Effector CD8-positive, alpha-beta T cell (primary cell): ENCODE measurements at regions not wholly inside any gene's neighbourhood (a gene's known extent, or its start where the extent isn't known, plus 50 kb on each side); places are given as distances from the start of the nearest gene placed in this dataset.

Source experiments
- DNase-seq: peaks from one replicate; lab custom pipeline; 2025; lab: John Stamatoyannopoulos, UW

- DNase-seq, result no peak
These were observed 358.8 kb downstream of the C16orf95 start for GRCh38 chr16:86958423-86958822.

DNA sequence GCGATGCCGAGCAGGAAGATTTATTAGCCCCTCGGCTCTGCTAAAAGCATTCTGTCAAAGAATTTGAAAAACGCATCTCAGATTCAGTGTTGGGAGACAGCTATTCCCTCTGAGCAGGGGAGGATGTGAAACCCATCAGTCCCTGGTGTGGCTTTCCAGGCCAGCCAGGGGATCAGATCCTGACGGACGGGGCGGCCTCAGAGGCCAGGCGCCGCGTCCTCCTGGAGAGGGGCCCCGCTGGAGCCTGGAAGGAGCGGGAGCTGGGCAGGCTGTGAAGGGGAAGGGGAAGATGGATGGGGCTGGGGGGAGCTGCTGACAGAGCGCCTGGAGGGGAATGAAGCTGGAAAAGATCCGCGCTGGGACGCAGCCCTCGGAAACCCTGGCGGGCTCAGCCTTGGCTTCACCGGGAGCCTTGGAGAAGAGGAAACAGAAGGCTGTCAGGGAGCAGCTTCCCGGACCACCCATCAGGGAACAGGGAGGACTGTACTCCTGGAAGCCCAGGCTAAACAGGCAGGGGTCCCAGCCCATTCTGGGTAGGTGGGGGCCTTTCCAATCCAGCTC lies 358.0 kb downstream of the C16orf95 start:
- DNase-seq, result no peak

DNA sequence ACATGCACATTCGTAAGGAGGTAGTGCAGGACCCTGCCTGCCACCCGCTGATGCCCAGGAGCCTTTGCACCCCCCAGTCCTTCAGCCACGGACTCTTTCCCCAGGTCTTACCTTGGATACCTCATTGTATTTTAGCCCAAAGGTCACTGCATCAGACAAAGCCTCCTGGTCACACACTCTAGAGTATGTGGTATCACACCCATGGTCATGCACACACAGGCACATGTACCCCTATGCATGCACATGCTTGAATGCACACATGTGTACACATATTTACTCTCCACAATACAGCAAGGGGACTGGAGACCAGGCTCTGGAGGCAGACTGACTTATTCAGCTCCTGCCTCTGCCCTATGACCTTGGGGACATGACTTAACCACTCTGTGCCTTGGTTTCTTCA lies 357.5 kb downstream of the C16orf95 start:
- DNase-seq, result no peak

- DNase-seq, result no peak
These were observed 356.9 kb downstream of the C16orf95 start for GRCh38 chr16:86960266-86960665.

DNA sequence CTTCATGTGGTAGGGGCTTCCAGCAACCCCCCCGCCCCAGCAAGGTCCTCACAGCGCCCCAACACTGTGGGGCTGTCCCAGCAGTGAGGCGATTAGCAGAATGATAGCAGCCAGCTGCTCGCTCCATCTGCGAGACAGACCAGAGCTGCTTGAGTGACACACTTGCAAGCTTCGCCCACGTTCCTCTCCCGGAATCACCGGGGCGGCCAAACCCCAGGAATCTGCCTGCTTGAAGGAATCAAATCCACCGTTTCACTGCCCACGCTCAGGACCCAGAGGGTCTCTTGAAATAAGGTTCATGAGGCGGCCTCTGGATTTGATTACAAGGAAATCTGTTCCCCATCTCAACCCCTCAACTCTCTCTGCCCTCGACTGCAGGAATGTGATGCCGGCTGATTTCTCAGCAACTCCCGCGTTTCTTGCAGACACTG lies 356.0 kb downstream of the C16orf95 start:
- no peak for DNase-seq

- DNase-seq, result no peak
These were observed 354.9 kb downstream of the C16orf95 start for GRCh38 chr16:86962259-86962658.

GRCh38 chr16:86962913-86963312 lies 354.3 kb downstream of the C16orf95 start:
- no peak for DNase-seq

GRCh38 chr16:86963600-86964575 lies 353.3 kb downstream of the C16orf95 start:
- no peak for DNase-seq

DNA sequence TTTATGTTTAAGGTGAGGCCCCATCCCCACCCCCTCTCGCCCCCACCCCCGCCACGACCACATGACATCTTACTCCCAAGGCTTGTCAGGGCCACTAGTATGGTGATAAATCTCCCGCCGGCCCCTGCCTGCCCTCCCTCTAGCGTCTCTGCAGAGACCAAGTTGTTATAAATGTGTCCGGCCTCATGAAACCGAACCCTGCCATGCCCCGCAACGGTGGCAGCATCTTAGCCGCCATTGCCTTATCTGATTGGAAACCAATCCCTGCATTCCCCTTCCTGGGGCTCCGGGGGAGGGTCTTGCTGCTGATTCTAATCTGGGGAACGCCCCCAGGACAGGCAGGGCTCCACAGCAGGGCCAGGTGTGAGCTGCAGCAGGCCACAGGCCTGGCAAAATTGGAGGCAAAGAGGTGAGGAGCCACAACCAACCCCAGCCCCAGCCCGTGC lies 352.4 kb downstream of the C16orf95 start:
- no peak for DNase-seq

GRCh38 chr16:86965331-86965730 lies 351.9 kb downstream of the C16orf95 start:
- DNase-seq, result no peak

GRCh38 chr16:86965840-86966550 lies 351.2 kb downstream of the C16orf95 start:
- no peak for DNase-seq

GRCh38 chr16:86966777-86967176 lies 350.4 kb downstream of the C16orf95 start:
- no peak for DNase-seq

- no peak for DNase-seq
These were observed 348.3 kb downstream of the C16orf95 start for GRCh38 chr16:86968866-86969265.

GRCh38 chr16:86969716-86970115 lies 347.5 kb downstream of the C16orf95 start:
- no peak for DNase-seq

GRCh38 chr16:86970279-86970678 lies 346.9 kb downstream of the C16orf95 start:
- no peak for DNase-seq

DNA sequence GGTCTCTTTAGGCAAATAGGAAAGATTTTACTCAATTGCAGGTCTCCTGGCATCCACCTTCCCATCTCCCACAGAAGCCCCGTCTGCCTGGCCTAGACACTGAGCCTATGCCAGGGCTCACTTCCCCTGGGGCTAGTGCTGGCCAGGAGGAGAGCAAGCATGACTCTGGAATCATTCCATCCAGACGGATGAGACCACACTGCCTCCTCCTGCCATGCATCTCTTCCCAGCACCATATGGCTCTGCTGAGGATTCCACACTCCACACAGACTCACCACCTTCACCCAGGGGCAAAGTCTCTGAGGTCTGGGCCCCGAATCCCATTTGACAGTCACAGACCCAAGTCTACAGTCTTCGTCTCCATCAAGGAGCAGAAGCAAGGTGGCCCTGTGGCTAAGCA lies 346.5 kb downstream of the C16orf95 start:
- DNase-seq, result no peak

DNA sequence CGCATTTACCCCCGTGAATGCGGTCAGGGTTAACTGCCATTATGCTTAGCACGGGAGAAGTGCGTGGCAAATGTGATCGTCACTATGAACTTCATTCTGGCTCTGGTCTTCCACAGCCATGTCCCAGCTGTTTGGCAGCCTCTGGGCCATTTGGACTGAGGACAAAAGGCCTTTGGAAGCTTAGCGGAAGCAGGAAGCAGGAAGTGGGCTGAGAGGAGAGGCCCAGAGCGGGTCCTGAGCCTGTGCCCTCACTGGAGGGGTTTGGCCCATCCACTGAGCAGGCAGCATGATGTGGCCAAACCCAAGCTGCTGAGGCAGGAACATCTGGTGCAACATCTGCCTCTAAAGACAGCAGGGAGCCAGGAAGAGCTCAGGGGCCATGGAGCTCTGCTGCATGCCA lies 345.9 kb downstream of the C16orf95 start:
- DNase-seq, result no peak

GRCh38 chr16:86974120-86974519 lies 343.1 kb downstream of the C16orf95 start:
- DNase-seq, result no peak

DNA sequence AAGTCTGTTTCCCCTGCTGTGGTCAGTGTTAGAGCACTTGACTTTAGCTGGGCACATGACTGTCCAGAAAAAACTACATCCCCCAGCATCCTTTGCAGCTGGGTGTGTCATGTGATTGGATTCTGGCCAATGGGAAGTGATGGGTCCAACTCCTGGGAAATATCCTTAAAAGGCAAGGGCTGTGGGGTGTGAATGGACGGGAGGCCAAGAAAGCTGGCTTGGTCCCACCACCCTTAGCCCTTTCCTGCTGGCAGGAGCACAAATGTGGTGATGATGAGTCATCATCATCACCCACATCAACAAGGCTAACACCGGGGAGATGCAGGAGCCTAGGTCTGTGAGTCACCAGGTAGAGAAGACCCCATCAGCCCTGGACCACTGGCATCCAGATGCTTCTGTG lies 341.7 kb downstream of the C16orf95 start:
- DNase-seq, result no peak

- DNase-seq, result no peak
These were observed 340.0 kb downstream of the C16orf95 start for GRCh38 chr16:86977076-86977676.

DNA sequence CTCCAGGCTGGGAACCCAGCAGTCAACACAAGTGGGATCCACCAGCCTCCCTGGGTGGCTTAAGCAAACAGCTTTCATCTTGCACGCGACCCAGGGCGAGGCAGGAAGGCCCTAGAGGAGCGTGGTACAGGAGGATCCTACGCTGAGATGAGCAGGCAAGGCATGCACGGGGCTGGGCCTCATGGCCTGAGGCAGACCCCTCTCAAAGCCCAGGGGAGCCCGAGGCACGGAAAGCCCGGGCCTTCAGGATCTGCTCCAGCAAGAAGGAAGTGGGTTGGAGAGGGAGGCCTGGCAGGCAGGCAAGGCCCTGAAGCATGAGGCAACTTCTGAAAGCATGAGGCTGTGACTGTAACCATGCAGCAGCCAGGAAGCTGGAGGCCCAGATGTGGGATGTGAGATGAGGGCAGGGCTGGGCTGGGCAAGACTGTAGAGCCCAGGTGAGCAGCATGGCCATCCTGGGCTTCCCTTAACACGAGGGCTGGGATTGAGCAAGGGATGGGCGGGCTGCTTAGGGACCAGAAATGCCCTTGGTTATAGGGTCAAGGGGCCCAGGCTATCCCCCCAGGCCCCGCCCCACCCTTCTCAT lies 338.7 kb downstream of the C16orf95 start:
- no peak for DNase-seq

DNA sequence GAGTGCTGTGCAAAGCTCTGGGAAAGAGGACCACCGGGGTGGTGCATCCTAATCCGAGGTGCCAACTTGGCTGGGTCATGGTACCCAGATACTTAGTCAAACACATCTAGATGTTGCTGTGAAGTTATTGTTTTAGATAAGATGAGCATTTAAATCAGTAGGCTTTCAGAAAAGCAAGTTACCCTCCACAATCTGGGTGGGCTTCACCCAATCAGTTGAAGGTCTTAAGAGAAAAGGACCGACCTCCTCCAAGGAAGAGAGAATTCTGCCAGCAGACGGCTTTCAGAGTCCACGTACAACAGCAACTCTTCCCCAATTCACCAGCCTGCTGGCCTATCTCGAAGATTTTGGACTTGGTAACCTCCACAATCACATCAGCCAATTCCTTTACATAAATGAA lies 338.1 kb downstream of the C16orf95 start:
- DNase-seq, result no peak
